Stomach (tissue), 4 donors: ENCODE measurements at regions not wholly inside any gene's neighbourhood (a gene's known extent, or its start where the extent isn't known, plus 50 kb on each side); places are given as distances from the start of the nearest gene placed in this dataset.

Experiments used
- POLR2AphosphoS5 ChIP-seq, 3 donors: sonication (generic); formaldehyde crosslinking; IDR thresholded peaks; one replicate each; pipeline ENCODE4 v1.6.1; 2016; ENCODE audit warnings: antibody characterized with exemption in 3 of 3
- TF ChIP-seq, protein P1 (sequence below), 7 experiments: fragments of 450-650 bp in 4 of 7; fragments of 200-600 bp in 3 of 7; sonication (generic) in 3 of 7; IDR thresholded peaks; one replicate each; pipeline ENCODE4 v1.5.1; 2016 to 2019; ENCODE audit warnings: antibody characterized with exemption in 7 of 7, control low read depth in 2 of 7, mild to moderate bottlenecking in 1 of 7

DNA sequence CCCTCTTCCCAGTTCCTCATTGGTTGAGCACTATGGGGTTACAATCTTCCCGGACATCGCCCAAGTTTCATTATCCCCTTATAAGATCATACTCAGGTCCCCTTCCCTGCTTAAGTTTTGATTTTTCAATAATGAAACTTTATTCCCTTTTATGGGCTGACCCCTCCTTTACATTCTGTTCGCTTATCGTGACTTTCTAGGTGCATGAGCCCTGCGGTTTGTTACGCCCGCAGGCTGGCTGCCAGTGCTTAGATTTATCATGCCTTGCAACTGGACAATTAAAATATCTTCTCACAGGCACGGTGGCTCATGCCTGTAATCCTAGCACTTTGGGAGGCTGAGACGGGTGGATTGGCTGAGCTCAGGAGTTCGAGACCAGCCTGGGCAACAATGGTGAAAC lies 127.9 kb upstream of the FER start:
- TF ChIP-seq, protein P1, sequence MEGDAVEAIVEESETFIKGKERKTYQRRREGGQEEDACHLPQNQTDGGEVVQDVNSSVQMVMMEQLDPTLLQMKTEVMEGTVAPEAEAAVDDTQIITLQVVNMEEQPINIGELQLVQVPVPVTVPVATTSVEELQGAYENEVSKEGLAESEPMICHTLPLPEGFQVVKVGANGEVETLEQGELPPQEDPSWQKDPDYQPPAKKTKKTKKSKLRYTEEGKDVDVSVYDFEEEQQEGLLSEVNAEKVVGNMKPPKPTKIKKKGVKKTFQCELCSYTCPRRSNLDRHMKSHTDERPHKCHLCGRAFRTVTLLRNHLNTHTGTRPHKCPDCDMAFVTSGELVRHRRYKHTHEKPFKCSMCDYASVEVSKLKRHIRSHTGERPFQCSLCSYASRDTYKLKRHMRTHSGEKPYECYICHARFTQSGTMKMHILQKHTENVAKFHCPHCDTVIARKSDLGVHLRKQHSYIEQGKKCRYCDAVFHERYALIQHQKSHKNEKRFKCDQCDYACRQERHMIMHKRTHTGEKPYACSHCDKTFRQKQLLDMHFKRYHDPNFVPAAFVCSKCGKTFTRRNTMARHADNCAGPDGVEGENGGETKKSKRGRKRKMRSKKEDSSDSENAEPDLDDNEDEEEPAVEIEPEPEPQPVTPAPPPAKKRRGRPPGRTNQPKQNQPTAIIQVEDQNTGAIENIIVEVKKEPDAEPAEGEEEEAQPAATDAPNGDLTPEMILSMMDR (IDR thresholded peaks at IDR 0.05): no peak
- TF ChIP-seq POLR2AphosphoS5 (IDR thresholded peaks at IDR 0.05): no peak
